ENCODE measurements at regions not wholly inside any gene's neighbourhood (a gene's known extent, or its start where the extent isn't known, plus 50 kb on each side); places are given as distances from the start of the nearest gene placed in this dataset.

GRCh38 chr21:26736449-26736848, 108.8 kb downstream of the ADAMTS1 start:
- DNase-seq: no peak

- DNase-seq: peak; percentile 3
Measured at GRCh38 chr21:26732432-26733221, 112.6 kb downstream of the ADAMTS1 start.

- no peak for DNase-seq
Measured at GRCh38 chr21:26719750-26720149, 125.5 kb downstream of the ADAMTS1 start.

- no peak for DNase-seq
Measured at GRCh38 chr21:26717146-26717739, 128.0 kb downstream of the ADAMTS1 start.

- no peak for DNase-seq
Measured at GRCh38 chr21:26715878-26716506, 129.2 kb downstream of the ADAMTS1 start.

- DNase-seq: no peak
Measured at GRCh38 chr21:26715116-26715515, 130.1 kb downstream of the ADAMTS1 start.

GRCh38 chr21:26710155-26710554, 135.1 kb downstream of the ADAMTS1 start:
- no peak for DNase-seq

- DNase-seq: no peak
Measured at GRCh38 chr21:26709090-26709489, 136.0 kb upstream of the CYYR1 start.

- no peak for DNase-seq
Measured at GRCh38 chr21:26708223-26708800, 135.2 kb upstream of the CYYR1 start.

GRCh38 chr21:26707246-26707645, 134.2 kb upstream of the CYYR1 start:
- DNase-seq: no peak

GRCh38 chr21:26698416-26698815, 125.3 kb upstream of the CYYR1 start:
- no peak for DNase-seq

GRCh38 chr21:26691416-26691815, 118.3 kb upstream of the CYYR1 start:
- no peak for DNase-seq

- DNase-seq: no peak
Measured at GRCh38 chr21:26686705-26687104, 113.6 kb upstream of the CYYR1 start.

- DNase-seq: no peak
Measured at GRCh38 chr21:26686278-26686677, 113.2 kb upstream of the CYYR1 start.

- DNase-seq: no peak
Measured at GRCh38 chr21:26684889-26685288, 111.8 kb upstream of the CYYR1 start.

GRCh38 chr21:26683996-26684395, 110.9 kb upstream of the CYYR1 start:
- no peak for DNase-seq

- no peak for DNase-seq
Measured at GRCh38 chr21:26679284-26679683, 106.2 kb upstream of the CYYR1 start.

- no peak for DNase-seq
Measured at GRCh38 chr21:26674323-26674722, 101.2 kb upstream of the CYYR1 start.

- no peak for DNase-seq
Measured at GRCh38 chr21:26669215-26669764, 96.2 kb upstream of the CYYR1 start.

- DNase-seq: no peak
Measured at GRCh38 chr21:26659757-26660156, 86.7 kb upstream of the CYYR1 start.

GRCh38 chr21:26659182-26659581, 86.1 kb upstream of the CYYR1 start:
- no peak for DNase-seq

GRCh38 chr21:26655460-26655859, 82.4 kb upstream of the CYYR1 start:
- no peak for DNase-seq

- no peak for DNase-seq
Measured at GRCh38 chr21:26653430-26653829, 80.3 kb upstream of the CYYR1 start.

GRCh38 chr21:26652854-26653253, 79.8 kb upstream of the CYYR1 start:
- no peak for DNase-seq

All from activated naive CD4-positive, alpha-beta T cell treated with Interleukin-2 at 50 U/mL for 16 hours (primary cell).